ENCODE measurements at regions not wholly inside any gene's neighbourhood (a gene's known extent, or its start where the extent isn't known, plus 50 kb on each side); places are given as distances from the start of the nearest gene placed in this dataset.

GRCh38 chr14:81686512-81686911 lies 152.9 kb upstream of the SEL1L start:
- Mint-ChIP-seq H3K4me3 (ENCODE audit: unreplicated experiment) (no peak overlapping the region), H3K27me3 (ENCODE audit: unreplicated experiment) (no peaks in the 10 kb centered on the region)
- TF ChIP-seq CTCF (IDR thresholded peaks at IDR 0.05): no peak

GRCh38 chr14:81691931-81692330 lies 158.3 kb upstream of the SEL1L start:
- Mint-ChIP-seq H3K27ac (ENCODE audit: unreplicated experiment) (no peak overlapping the region), H3K27me3 (ENCODE audit: unreplicated experiment) (no peaks in the 10 kb centered on the region), H3K36me3 (ENCODE audit: unreplicated experiment) (no peaks in the 10 kb centered on the region), H3K9me3 (ENCODE audit: unreplicated experiment) (peaks cover 16% of the 10 kb centered on the region), H3K4me3 (ENCODE audit: unreplicated experiment) (no peak overlapping the region), H3K4me1 (ENCODE audit: unreplicated experiment) (no peaks in the 10 kb centered on the region)
- TF ChIP-seq CTCF (IDR thresholded peaks at IDR 0.05): no peak
- no peak for DNase-seq (ENCODE audit: extremely low spot score, unreplicated experiment)

More at GRCh38 chr14:81686512-81686911, 152.9 kb upstream of the SEL1L start:
- no peak for DNase-seq (ENCODE audit: extremely low spot score, unreplicated experiment)
- no peak overlapping the region for H3K27ac Mint-ChIP-seq (ENCODE audit: unreplicated experiment)
- peaks cover 2% of the 10 kb centered on the region for H3K36me3 Mint-ChIP-seq (ENCODE audit: unreplicated experiment)
- H3K9me3 Mint-ChIP-seq (ENCODE audit: unreplicated experiment): peaks cover 54% of the 10 kb centered on the region
- H3K4me1 Mint-ChIP-seq (ENCODE audit: unreplicated experiment): no peaks in the 10 kb centered on the region

GRCh38 chr14:81694419-81694818 lies 160.8 kb upstream of the SEL1L start:
- H3K4me1 Mint-ChIP-seq (ENCODE audit: unreplicated experiment): no peaks in the 10 kb centered on the region
- no peak for TF ChIP-seq CTCF (IDR thresholded peaks at IDR 0.05)
- H3K27me3 Mint-ChIP-seq (ENCODE audit: unreplicated experiment): no peaks in the 10 kb centered on the region

GRCh38 chr14:81709681-81710080 lies 176.0 kb upstream of the SEL1L start:
- Mint-ChIP-seq H3K9me3 (ENCODE audit: unreplicated experiment) (peaks cover 43% of the 10 kb centered on the region), H3K4me1 (ENCODE audit: unreplicated experiment) (no peaks in the 10 kb centered on the region)
- TF ChIP-seq CTCF (IDR thresholded peaks at IDR 0.05): no peak

More at GRCh38 chr14:81694419-81694818, 160.8 kb upstream of the SEL1L start:
- Mint-ChIP-seq H3K9me3 (ENCODE audit: unreplicated experiment) (peaks cover 15% of the 10 kb centered on the region), H3K27ac (ENCODE audit: unreplicated experiment) (no peak overlapping the region), H3K4me3 (ENCODE audit: unreplicated experiment) (no peak overlapping the region), H3K36me3 (ENCODE audit: unreplicated experiment) (no peaks in the 10 kb centered on the region)
- no peak for DNase-seq (ENCODE audit: extremely low spot score, unreplicated experiment)

GRCh38 chr14:81710232-81710845 lies 176.7 kb upstream of the SEL1L start:
- peak; percentile 45 for TF ChIP-seq CTCF (IDR thresholded peaks at IDR 0.05)
- Mint-ChIP-seq H3K36me3 (ENCODE audit: unreplicated experiment) (no peaks in the 10 kb centered on the region), H3K9me3 (ENCODE audit: unreplicated experiment) (peaks cover 42% of the 10 kb centered on the region), H3K27ac (ENCODE audit: unreplicated experiment) (no peak overlapping the region), H3K4me1 (ENCODE audit: unreplicated experiment) (no peaks in the 10 kb centered on the region), H3K27me3 (ENCODE audit: unreplicated experiment) (no peaks in the 10 kb centered on the region), H3K4me3 (ENCODE audit: unreplicated experiment) (no peak overlapping the region)
- no peak for DNase-seq (ENCODE audit: extremely low spot score, unreplicated experiment)

More at GRCh38 chr14:81709681-81710080, 176.0 kb upstream of the SEL1L start:
- H3K27me3 Mint-ChIP-seq (ENCODE audit: unreplicated experiment): no peaks in the 10 kb centered on the region
- no peaks in the 10 kb centered on the region for H3K36me3 Mint-ChIP-seq (ENCODE audit: unreplicated experiment)
- H3K4me3 Mint-ChIP-seq (ENCODE audit: unreplicated experiment): no peak overlapping the region
- no peak for DNase-seq (ENCODE audit: extremely low spot score, unreplicated experiment)
- no peak overlapping the region for H3K27ac Mint-ChIP-seq (ENCODE audit: unreplicated experiment)

All from osteocyte (in vitro differentiated cells).